HG03558 (cell line): ENCODE measurements at regions not wholly inside any gene's neighbourhood (a gene's known extent, or its start where the extent isn't known, plus 50 kb on each side); places are given as distances from the start of the nearest gene placed in this dataset.

Experiments used
- ATAC-seq: cut with Tn5 transposase; IDR thresholded peaks from one replicate; pipeline ENCODE4 v1.9.1; 2021; ENCODE audit warnings: moderate number of reproducible peaks; ENCODE audit not compliant: unreplicated experiment; ENCODE audit errors: extremely low read depth

GRCh38 chr9:89969156-89969675 lies 364.4 kb downstream of the GADD45G start:
- no peak for ATAC-seq

GRCh38 chr9:89969881-89970639 lies 365.2 kb downstream of the GADD45G start:
- ATAC-seq: no peak

GRCh38 chr9:89970701-89971100 lies 365.9 kb downstream of the GADD45G start:
- ATAC-seq: no peak

- no peak for ATAC-seq
These were observed 367.7 kb downstream of the GADD45G start for GRCh38 chr9:89972535-89972934.

GRCh38 chr9:89974582-89974981 lies 369.8 kb downstream of the GADD45G start:
- ATAC-seq: no peak

- no peak for ATAC-seq
These were observed 370.2 kb downstream of the GADD45G start for GRCh38 chr9:89975024-89975423.

- ATAC-seq: no peak
These were observed 370.8 kb downstream of the GADD45G start for GRCh38 chr9:89975630-89976029.

- ATAC-seq: no peak
These were observed 373.4 kb downstream of the GADD45G start for GRCh38 chr9:89978185-89978584.

GRCh38 chr9:89980600-89980999 lies 375.8 kb downstream of the GADD45G start:
- no peak for ATAC-seq

- ATAC-seq: no peak
These were observed 377.2 kb downstream of the GADD45G start for GRCh38 chr9:89982016-89982415.

- no peak for ATAC-seq
These were observed 378.6 kb downstream of the GADD45G start for GRCh38 chr9:89983411-89983810.

- no peak for ATAC-seq
These were observed 379.4 kb downstream of the GADD45G start for GRCh38 chr9:89984214-89984613.

GRCh38 chr9:89985068-89985467 lies 380.3 kb downstream of the GADD45G start:
- ATAC-seq: no peak

- no peak for ATAC-seq
These were observed 381.4 kb downstream of the GADD45G start for GRCh38 chr9:89986190-89986589.

GRCh38 chr9:89988458-89988857 lies 383.6 kb downstream of the GADD45G start:
- ATAC-seq: no peak

GRCh38 chr9:89991204-89991790 lies 386.5 kb downstream of the GADD45G start:
- no peak for ATAC-seq

- ATAC-seq: no peak
These were observed 387.8 kb downstream of the GADD45G start for GRCh38 chr9:89992326-89993198.

GRCh38 chr9:89993678-89994630 lies 389.1 kb downstream of the GADD45G start:
- no peak for ATAC-seq

- ATAC-seq: no peak
These were observed 390.3 kb downstream of the GADD45G start for GRCh38 chr9:89994988-89995613.
